GM19035 (cell line): ENCODE measurements at regions not wholly inside any gene's neighbourhood (a gene's known extent, or its start where the extent isn't known, plus 50 kb on each side); places are given as distances from the start of the nearest gene placed in this dataset.

Experiments
- ATAC-seq: cut with Tn5 transposase; IDR thresholded peaks from one replicate; pipeline ENCODE4 v1.9.1; 2021; ENCODE audit not compliant: unreplicated experiment

DNA sequence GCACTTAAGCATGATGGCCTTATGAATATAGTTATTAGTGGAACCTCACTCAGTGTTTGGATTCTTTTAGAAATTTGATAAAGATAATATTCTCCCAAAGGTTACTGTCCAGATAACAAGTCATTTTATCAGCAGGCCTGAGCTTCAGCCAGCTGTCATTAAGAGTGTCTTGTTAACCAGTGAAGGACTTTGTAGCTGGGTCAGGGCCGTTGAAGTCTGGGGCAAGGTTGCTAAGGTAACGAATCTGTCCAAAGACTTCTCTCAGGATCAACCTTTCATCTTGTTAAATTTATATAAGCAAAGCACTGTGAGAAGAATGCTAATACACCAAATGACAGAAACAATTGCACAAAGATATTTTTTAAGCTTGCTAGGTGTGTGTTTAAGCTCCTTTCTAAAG lies 271.3 kb upstream of the TMPO start:
- ATAC-seq: no peak

DNA sequence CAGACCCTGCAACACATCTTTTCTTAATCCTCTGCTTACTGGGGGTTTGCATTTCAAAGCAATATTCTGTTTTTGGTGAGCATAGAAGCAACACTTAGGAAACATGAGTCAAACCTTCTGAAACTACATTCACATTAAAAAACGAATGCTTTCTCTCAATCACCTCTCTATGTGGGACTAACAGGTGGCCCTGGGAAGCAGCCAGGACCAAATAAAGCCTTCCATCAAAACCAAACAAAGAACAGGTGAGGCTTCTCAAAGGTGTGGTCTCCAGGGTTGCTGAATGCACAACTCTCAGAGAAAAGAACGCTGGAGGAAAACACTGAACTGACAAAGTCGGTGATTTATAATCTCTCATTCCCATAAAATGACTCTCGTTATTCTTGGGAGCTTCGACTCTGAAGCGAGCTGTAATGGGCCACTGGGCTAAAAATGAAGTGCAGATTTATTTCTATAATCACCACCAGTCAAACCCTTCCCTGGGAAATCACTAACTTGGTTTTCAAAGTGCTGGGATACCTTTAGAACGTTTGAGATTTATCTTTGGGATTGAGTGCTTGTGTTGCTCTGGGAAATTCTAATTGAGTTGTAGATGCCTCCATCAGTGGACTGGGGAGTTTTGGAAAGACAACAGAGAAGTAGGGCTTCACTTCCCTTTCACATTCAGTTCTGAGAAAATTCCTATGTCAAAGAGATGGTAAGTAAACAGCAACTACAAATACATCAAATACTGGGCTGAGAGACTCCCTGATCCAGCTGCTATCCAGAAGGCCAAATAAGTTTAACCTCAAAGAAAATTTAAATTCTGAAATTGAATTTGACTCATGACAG lies 262.0 kb upstream of the TMPO start:
- no peak for ATAC-seq

DNA sequence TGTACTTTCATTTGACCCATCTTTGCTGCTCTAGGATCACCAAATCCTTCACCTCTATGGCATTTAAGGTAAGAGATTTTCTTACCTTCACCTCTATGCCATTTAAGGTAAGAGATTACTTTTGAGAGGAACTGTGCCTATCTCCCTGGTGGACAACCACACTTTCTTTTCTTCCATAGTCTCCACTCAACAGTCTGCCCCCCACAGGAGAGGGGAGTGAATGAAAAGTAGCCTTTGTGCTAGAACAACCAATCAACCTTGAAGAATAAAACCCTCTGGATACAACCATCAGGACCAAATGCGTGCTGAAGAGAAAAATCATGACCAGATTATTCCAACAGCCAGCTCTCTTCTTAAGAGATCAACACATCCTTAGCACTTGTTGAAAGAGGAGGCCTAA lies 258.6 kb upstream of the TMPO start:
- no peak for ATAC-seq

GRCh38 chr12:98259693-98260092 lies 255.7 kb upstream of the TMPO start:
- ATAC-seq: no peak

DNA sequence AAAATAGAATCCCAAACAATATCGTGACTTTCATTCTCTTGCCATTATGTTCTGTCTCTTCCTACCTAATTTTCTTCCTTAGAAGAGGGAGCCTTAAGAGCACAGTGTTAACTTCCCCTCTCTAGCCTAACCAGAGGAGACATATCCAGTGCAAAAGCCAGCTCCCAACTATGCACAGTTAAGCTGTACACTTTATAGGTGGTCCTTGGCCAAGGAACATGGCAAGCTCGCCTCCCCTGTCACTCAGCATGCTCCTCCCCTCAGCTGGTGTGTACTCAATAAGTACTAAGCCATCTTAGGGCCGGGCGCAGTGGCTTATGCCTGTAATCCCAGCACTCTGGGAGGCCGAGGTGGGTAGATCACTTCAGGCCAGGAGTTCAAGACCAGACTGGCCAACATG lies 255.1 kb upstream of the TMPO start:
- ATAC-seq: no peak

GRCh38 chr12:98262902-98263301 lies 252.5 kb upstream of the TMPO start:
- ATAC-seq: no peak

- peak; percentile 95 for ATAC-seq
Measured at GRCh38 chr12:98274430-98275130, 240.8 kb upstream of the TMPO start.

GRCh38 chr12:98275131-98275475 lies 240.3 kb upstream of the TMPO start:
- ATAC-seq: peak; percentile 41

GRCh38 chr12:98280152-98280551 lies 235.2 kb upstream of the TMPO start:
- ATAC-seq: no peak

- no peak for ATAC-seq
Measured at GRCh38 chr12:98280621-98281020, 234.8 kb upstream of the TMPO start.

DNA sequence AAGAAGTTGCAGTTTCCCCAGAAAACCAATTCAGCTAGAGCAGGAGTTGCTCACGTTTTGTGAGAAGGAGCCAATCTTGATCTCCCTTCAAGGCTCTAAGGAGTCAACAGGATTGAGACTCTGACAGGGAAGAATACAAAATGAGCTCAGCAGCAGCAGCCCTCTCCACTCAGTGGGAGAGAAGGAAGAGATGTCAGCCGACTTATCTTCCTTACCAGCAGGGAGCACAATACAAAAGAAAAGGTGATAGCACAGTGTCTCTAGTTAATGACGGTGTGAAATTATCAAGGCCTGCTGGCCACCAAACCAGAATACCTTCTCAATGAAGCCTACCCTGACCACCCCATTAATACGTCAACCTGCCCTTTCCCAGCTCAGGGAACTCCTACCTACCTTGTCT lies 223.6 kb upstream of the TMPO start:
- no peak for ATAC-seq

GRCh38 chr12:98294051-98294805 lies 221.2 kb upstream of the TMPO start:
- ATAC-seq: no peak

DNA sequence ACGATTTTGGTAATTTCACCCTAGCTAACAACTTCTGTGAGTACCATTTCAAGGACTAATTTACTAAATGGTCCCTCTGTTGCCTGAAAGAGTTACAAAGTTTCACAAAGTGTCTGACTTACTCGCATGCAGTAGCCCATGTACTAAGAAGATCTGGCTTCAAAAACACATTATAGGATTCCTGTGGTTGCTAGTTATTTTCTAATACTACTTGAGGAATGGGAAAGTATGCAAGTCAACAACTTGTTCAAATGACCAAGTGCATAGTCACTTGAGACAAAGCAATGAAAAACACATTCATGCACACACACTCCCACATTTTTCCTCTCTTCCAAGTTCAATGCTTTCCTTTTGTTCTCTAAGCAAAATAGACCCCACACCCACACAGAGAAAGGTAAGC lies 219.7 kb upstream of the TMPO start:
- no peak for ATAC-seq

DNA sequence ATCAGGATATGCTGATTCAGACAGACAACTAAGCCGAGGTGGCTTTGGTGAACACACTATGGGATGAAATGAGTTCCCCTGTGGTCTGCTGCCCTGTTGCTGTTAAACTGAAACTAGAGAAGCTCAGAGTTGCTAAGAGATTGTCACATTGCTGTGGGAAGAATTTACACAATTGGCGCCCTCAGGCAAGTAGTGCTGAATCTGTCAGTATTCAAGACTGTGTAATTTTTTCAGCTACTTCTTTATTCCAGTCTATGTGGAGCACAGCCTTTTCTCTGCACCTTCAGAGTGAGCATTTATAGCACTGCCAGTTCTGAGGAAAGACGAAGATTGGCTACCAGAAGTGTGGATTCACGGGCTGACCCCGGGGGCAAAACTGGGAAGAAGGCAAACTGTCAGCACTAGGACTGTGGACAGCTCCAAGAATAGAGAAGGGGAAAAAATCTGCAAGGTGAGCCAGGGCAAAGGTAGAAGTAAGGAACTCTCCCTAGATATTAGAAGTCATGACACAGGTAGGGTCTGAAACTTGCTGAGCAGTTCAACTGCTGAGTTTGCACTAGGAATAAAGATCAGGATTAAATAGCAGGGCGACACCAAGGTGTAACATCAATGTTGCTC lies 218.8 kb upstream of the TMPO start:
- no peak for ATAC-seq

DNA sequence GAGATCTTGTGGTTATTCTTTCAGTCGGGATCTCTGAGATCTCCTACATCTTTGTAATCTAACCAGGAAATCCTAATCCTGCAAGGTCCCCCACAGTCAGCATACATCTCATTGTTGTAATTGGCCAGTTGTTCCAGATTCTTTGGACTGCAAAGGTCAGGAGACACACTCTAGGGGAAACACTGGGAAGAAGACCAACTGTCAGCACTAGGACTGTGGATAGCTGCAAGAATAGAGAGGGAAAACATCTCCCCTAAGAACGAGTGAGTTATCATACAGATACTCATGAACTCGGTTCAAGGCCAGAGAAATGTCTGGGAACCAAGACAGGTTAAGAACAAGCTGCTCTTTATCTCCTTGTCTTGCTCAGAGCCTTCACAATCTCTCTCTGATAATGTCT lies 217.9 kb upstream of the TMPO start:
- no peak for ATAC-seq

DNA sequence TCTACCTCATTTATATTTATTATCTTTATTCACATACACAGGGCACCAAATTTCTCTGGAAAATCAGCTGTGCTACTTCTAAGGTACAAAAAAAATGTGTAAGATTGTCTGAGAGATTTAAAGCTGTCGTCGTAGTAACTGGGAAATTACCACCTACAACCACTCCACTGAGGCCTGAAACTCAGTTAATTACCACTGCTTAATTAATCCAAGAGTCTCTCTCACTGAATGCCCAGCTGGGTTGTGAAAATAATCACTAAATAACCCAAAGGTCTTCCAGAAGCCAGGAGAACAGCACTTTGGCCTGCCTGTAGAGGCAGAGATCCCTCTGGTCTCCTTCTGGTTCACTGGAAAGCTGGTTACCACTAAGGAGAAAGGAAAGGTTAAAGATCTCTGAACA lies 207.2 kb upstream of the TMPO start:
- no peak for ATAC-seq

- ATAC-seq: no peak
Measured at GRCh38 chr12:98317939-98318899, 197.2 kb upstream of the TMPO start.

- no peak for ATAC-seq
Measured at GRCh38 chr12:98319716-98320425, 195.5 kb upstream of the TMPO start.

DNA sequence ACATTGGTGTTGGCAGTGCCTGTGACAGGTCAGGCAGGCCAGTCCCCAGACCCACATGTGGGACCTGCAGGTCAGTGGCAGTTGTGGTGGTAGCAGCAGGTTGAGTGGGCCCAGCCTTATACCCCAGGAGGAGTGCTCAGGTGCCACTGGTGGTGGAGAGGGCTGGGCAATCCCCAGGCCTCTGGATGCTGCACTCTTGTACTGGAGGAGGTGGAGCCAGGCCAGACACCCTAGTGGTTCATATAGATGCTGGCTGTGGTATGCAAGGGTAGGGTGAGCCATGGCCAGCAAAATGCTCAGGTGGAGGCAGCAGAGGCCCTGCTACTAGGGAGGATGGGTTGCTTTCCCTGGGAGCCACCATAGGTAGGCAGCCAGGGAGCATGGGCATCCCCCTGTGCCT lies 190.4 kb upstream of the TMPO start:
- ATAC-seq: no peak

- no peak for ATAC-seq
Measured at GRCh38 chr12:98328467-98328866, 186.9 kb upstream of the TMPO start.
